ENCODE measurements at regions not wholly inside any gene's neighbourhood (a gene's known extent, or its start where the extent isn't known, plus 50 kb on each side); places are given as distances from the start of the nearest gene placed in this dataset.

DNA sequence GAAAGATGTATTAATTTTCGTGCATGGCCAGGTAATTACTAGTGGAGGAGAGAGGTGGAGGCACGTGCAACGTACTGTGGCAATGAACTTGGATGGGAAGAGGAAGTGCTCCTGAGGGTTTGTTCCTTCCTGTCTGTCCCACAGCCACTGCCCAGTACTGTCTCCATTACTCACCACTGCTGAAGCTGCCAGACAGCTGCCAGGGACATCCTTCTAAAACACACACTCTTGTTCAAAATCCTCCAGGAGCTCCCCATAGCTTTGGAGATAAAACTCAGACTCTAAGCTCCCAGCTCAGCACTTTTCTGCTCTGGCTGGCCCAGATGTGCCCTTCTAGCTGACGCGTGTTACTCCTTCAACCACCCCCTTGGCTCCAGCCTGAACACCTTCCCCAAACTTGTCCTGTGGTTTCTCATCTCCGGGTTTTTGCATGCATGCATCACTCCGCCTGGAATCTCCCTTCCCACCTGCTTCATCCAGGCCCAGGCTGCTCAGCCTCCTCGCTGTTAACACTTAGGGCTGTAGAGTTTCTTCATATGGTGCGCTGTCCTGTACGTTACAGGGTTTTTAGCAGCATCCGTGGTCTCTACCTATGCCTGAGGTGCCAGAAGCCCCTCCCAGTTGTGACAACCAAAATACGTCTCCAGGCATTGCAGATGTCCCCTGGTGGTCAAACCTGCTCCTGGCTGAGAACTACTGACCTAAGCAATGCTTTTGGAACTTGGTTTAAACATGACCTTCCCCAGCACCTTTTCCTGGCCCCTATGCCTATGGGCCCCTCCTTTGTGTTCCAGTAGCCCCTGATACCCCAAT lies 69.5 kb downstream of the C11orf91 start:
- DNase-seq = no peak
- Mint-ChIP-seq H3K27ac (no peak overlapping the region), H3K4me3 (no peak overlapping the region), H3K9me3 (no peaks in the 10 kb centered on the region), H3K36me3 (ENCODE audit: low read depth) (no peaks in the 10 kb centered on the region), H3K27me3 (ENCODE audit: low read depth) (peaks cover 13% of the 10 kb centered on the region), H3K4me1 (ENCODE audit: low read depth) (no peaks in the 10 kb centered on the region)
- CTCF ChIA-PET = no interaction called here
- intact Hi-C loops (cut with micrococcal nuclease) = no loop called here

GRCh38 chr11:33624083-33624482 lies 76.5 kb downstream of the C11orf91 start:
- Mint-ChIP-seq H3K36me3 (ENCODE audit: low read depth) (no peaks in the 10 kb centered on the region), H3K9me3 (no peaks in the 10 kb centered on the region), H3K4me3 (no peak overlapping the region), H3K27me3 (ENCODE audit: low read depth) (no peaks in the 10 kb centered on the region), H3K4me1 (ENCODE audit: low read depth) (peaks cover 3% of the 10 kb centered on the region), H3K27ac (no peak overlapping the region)
- intact Hi-C loops (cut with micrococcal nuclease) = loop anchor here (5.0 kb wide), 1 partner anchor 68 kb away; no protein-coding TSS in a partner anchor
- DNase-seq = no peak
- CTCF ChIA-PET = no interaction called here

DNA sequence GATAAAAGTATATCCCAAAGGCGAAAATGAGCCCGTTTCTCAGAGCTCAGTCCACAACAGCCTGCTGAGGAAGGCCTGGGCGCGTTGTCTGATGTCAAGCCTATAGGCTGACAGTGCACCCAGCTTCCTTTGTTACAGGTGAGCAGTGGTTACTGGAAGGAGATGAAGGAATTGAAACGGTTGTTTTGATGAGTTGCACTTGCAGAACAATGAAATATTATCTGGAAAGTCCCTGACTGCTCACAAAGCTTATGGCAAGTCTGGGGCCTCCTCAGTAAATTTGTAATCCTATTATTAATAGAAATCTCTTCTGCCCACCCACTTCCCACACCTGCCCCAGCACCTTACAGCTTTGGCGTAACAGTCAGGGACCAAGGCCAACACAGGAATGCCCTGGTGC lies 77.8 kb downstream of the C11orf91 start:
- no peak overlapping the region for H3K4me3 Mint-ChIP-seq
- no peak overlapping the region for H3K27ac Mint-ChIP-seq
- H3K4me1 Mint-ChIP-seq (ENCODE audit: low read depth) = peaks cover 3% of the 10 kb centered on the region
- H3K27me3 Mint-ChIP-seq (ENCODE audit: low read depth) = peaks cover 1% of the 10 kb centered on the region
- intact Hi-C loops (cut with micrococcal nuclease) = loop anchor here (5.0 kb wide), 1 partner anchor 69 kb away; no protein-coding TSS in a partner anchor
- peak; percentile 35 for DNase-seq
- H3K9me3 Mint-ChIP-seq = no peaks in the 10 kb centered on the region
- CTCF ChIA-PET = no interaction called here
- no peaks in the 10 kb centered on the region for H3K36me3 Mint-ChIP-seq (ENCODE audit: low read depth)

DNA sequence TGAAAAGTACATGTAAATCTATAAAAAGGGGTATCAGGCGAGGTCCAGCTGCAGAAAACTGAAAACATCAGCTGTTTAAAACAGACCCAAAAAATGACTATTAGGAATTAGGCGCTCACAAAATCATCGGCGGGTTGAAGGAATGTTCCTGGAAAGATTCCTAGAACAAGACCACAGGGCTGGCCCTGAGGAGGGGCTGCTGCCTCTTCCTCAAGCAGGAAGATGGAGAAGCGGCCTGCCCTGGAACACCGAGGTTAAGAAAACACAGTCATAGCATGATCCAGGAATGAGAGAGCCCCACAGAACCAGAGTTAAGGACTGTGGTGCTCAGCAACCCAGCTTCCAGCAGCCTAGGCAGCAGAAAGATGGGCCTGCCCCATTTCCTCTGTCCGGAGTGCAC lies 78.4 kb downstream of the C11orf91 start:
- Mint-ChIP-seq H3K4me1 (ENCODE audit: low read depth) (peaks cover 3% of the 10 kb centered on the region), H3K27ac (no peak overlapping the region), H3K4me3 (no peak overlapping the region), H3K27me3 (ENCODE audit: low read depth) (peaks cover 7% of the 10 kb centered on the region), H3K9me3 (no peaks in the 10 kb centered on the region), H3K36me3 (ENCODE audit: low read depth) (no peaks in the 10 kb centered on the region)
- DNase-seq = no peak
- CTCF ChIA-PET = no interaction called here
- intact Hi-C loops (cut with micrococcal nuclease) = loop anchor here (5.0 kb wide), 1 partner anchor 70 kb away; no protein-coding TSS in a partner anchor

GRCh38 chr11:33620423-33621171 lies 80.0 kb downstream of the C11orf91 start:
- Mint-ChIP-seq H3K4me3 (no peak overlapping the region), H3K36me3 (ENCODE audit: low read depth) (no peaks in the 10 kb centered on the region), H3K27me3 (ENCODE audit: low read depth) (peaks cover 11% of the 10 kb centered on the region), H3K4me1 (ENCODE audit: low read depth) (peaks cover 3% of the 10 kb centered on the region), H3K27ac (no peak overlapping the region), H3K9me3 (no peaks in the 10 kb centered on the region)
- intact Hi-C loops (cut with micrococcal nuclease) = loop anchor here (5.0 kb wide), 1 partner anchor 72 kb away; no protein-coding TSS in a partner anchor
- no peak for DNase-seq
- CTCF ChIA-PET = no interaction called here

- Mint-ChIP-seq H3K9me3 (no peaks in the 10 kb centered on the region), H3K4me3 (no peak overlapping the region), H3K27ac (no peak overlapping the region), H3K4me1 (ENCODE audit: low read depth) (peaks cover 3% of the 10 kb centered on the region), H3K36me3 (ENCODE audit: low read depth) (no peaks in the 10 kb centered on the region), H3K27me3 (ENCODE audit: low read depth) (peaks cover 11% of the 10 kb centered on the region)
- CTCF ChIA-PET = no interaction called here
- DNase-seq = no peak
- intact Hi-C loops (cut with micrococcal nuclease) = no loop called here
Measured at GRCh38 chr11:33618956-33619355, 81.7 kb downstream of the C11orf91 start.

DNA sequence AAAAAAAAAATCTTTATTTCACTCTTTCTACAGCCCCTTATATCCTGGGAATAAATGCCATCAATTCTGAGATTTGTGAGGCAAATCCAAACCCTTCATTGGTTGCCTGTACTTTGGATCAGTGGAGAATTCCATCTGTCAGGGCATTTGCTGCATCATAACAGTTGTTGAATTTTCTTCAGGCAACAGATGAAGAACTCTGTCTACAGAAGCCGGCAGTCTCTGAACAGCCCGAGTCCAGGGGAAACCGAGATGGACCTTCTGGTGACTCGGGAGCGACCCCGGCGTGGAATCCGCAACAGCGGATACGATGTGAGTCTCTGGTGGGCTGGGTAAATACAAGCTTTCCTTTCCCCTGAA lies 82.3 kb downstream of the C11orf91 start:
- CTCF ChIA-PET = no interaction called here
- no peak overlapping the region for H3K27ac Mint-ChIP-seq

DNA sequence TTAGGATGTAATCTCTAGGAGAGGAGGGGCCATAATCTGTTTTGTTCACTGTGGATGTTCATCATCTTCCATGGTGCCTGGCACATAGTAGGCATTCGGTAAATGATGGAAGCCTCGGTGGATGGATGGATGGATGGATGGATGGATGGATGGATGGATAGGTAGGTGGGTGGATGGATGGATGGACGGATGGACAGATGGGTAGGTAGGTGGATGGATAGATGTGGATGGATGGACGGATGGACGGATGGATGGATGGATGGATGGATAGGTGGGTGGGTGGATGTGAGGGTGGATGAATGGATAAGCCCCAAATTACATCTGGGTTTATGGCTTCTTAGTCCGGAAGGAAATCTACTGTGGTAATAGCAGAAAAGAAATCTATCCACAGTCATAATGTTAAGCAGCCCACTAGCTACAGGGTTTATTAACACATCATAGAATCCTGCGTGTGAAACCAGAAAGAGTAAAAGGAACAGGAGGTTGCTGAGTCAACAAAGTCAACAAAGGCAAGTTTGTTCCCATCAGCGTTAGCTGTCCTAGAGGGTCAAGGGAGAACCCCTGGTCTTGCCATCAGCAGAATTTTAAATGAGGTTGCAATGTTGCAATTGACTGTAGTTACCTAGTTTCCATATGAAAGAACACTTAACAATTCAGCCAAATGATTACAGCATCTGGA lies 82.8 kb downstream of the C11orf91 start:
- H3K27ac Mint-ChIP-seq = no peak overlapping the region
- CTCF ChIA-PET = no interaction called here
- H3K27me3 Mint-ChIP-seq (ENCODE audit: low read depth) = peaks cover 11% of the 10 kb centered on the region
- H3K36me3 Mint-ChIP-seq (ENCODE audit: low read depth) = no peaks in the 10 kb centered on the region
- DNase-seq = no peak
- no peak overlapping the region for H3K4me3 Mint-ChIP-seq
- H3K4me1 Mint-ChIP-seq (ENCODE audit: low read depth) = no peaks in the 10 kb centered on the region
- intact Hi-C loops (cut with micrococcal nuclease) = no loop called here
- H3K9me3 Mint-ChIP-seq = no peaks in the 10 kb centered on the region

More for the DNA sequence above, 82.3 kb downstream of the C11orf91 start:
- no peak overlapping the region for H3K4me3 Mint-ChIP-seq
- DNase-seq = no peak
- intact Hi-C loops (cut with micrococcal nuclease) = no loop called here
- no peaks in the 10 kb centered on the region for H3K9me3 Mint-ChIP-seq
- H3K27me3 Mint-ChIP-seq (ENCODE audit: low read depth) = peaks cover 11% of the 10 kb centered on the region
- peaks cover 3% of the 10 kb centered on the region for H3K4me1 Mint-ChIP-seq (ENCODE audit: low read depth)
- H3K36me3 Mint-ChIP-seq (ENCODE audit: low read depth) = no peaks in the 10 kb centered on the region

- Mint-ChIP-seq H3K4me3 (no peak overlapping the region), H3K9me3 (no peaks in the 10 kb centered on the region), H3K4me1 (ENCODE audit: low read depth) (no peaks in the 10 kb centered on the region), H3K27ac (no peak overlapping the region), H3K36me3 (ENCODE audit: low read depth) (no peaks in the 10 kb centered on the region), H3K27me3 (ENCODE audit: low read depth) (peaks cover 11% of the 10 kb centered on the region)
- CTCF ChIA-PET = no interaction called here
- no peak for DNase-seq
- intact Hi-C loops (cut with micrococcal nuclease) = no loop called here
Measured at GRCh38 chr11:33616552-33616951, 84.1 kb downstream of the C11orf91 start.

GRCh38 chr11:33615751-33616150 lies 84.9 kb downstream of the C11orf91 start:
- DNase-seq = no peak
- no peaks in the 10 kb centered on the region for H3K36me3 Mint-ChIP-seq (ENCODE audit: low read depth)
- H3K4me3 Mint-ChIP-seq = no peak overlapping the region
- intact Hi-C loops (cut with micrococcal nuclease) = no loop called here
- CTCF ChIA-PET = no interaction called here
- no peak overlapping the region for H3K27ac Mint-ChIP-seq
- H3K27me3 Mint-ChIP-seq (ENCODE audit: low read depth) = peaks cover 11% of the 10 kb centered on the region
- H3K4me1 Mint-ChIP-seq (ENCODE audit: low read depth) = no peaks in the 10 kb centered on the region
- no peaks in the 10 kb centered on the region for H3K9me3 Mint-ChIP-seq

- Mint-ChIP-seq H3K4me1 (ENCODE audit: low read depth) (no peaks in the 10 kb centered on the region), H3K9me3 (no peaks in the 10 kb centered on the region), H3K4me3 (no peak overlapping the region), H3K27ac (no peak overlapping the region), H3K27me3 (ENCODE audit: low read depth) (peaks cover 11% of the 10 kb centered on the region), H3K36me3 (ENCODE audit: low read depth) (no peaks in the 10 kb centered on the region)
- intact Hi-C loops (cut with micrococcal nuclease) = no loop called here
- no peak for DNase-seq
- CTCF ChIA-PET = interaction anchor here (0.7 kb wide), 1 partner anchor 100 kb away, joined by 3 read pairs; no protein-coding TSS in a partner anchor
Measured at GRCh38 chr11:33613404-33613803, 87.2 kb downstream of the C11orf91 start.

DNA sequence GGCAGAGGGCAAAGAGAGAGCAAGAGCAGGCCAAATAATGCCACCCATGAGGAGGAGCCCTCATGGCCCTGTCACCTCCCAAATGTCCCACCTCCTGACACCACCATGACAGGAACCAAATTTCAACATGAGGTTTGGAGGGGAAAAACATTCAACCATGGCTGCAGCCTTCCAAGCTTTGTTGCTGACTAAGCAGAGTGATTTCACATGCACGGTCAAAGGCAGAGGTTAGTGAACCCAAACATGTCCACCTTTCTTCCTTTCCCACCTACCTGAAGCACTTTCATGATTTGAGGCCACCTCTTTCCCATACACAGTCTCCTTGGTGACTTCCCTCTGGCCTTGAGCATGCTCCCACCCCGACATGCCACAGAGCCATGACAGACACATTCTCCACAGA lies 89.7 kb downstream of the C11orf91 start:
- DNase-seq = no peak
- Mint-ChIP-seq H3K27me3 (ENCODE audit: low read depth) (peaks cover 3% of the 10 kb centered on the region), H3K27ac (no peak overlapping the region), H3K4me1 (ENCODE audit: low read depth) (no peaks in the 10 kb centered on the region), H3K36me3 (ENCODE audit: low read depth) (no peaks in the 10 kb centered on the region), H3K4me3 (no peak overlapping the region), H3K9me3 (no peaks in the 10 kb centered on the region)
- CTCF ChIA-PET = interaction anchor here (0.7 to 0.8 kb wide), 2 partner anchors 8 to 783 kb away, joined by 3 read pairs; no protein-coding TSS in a partner anchor
- intact Hi-C loops (cut with micrococcal nuclease) = no loop called here
